ENCODE measurements at regions not wholly inside any gene's neighbourhood (a gene's known extent, or its start where the extent isn't known, plus 50 kb on each side); places are given as distances from the start of the nearest gene placed in this dataset.
"Not testable (repeated sequence)": the region's sequence is repeated elsewhere in the genome, so short reads cannot be mapped to it uniquely, and the experiment has no call there.

DNA sequence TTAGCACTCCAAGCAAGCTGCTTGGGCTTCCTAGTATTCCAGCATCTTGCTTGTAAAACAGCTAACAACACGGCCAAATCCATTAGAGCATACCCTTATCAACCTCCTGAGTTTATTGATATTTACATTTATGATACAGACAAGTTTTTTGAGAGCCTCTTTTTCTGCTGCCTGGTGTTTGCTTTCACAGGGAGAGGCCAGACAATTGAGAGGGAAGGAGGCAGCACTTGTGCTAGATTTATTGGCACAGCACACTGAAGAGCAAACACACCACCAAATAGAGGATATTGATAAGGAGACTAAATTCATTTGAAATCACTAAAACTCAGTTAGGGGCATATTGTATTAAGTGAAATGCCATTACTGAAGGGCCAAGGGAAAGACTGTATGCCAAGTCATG, 1142.3 kb upstream of the FANCL start:
- DNase-seq, result no peak

DNA sequence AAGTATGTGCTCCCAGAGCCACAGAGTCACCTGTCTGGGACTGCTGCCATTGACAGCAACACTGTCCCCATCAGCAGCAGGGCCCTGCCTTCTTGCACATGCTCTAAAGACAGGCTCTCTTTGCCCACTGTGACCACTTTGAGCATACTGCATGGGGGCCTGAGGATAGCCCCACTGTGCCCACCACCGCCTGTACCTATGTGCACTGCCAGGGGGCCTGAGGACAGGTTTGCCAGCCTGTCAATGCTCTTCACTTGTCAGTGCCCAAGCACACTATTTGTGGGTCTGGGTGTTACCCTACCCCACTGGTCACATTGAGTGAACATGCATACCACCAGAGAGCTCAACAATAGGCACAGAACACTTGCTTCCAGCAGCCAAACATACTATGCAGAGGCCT, 1137.0 kb upstream of the FANCL start:
- no peak for DNase-seq

GRCh38 chr2:59366288-59366687, 1125.2 kb upstream of the FANCL start:
- no peak for DNase-seq

DNA sequence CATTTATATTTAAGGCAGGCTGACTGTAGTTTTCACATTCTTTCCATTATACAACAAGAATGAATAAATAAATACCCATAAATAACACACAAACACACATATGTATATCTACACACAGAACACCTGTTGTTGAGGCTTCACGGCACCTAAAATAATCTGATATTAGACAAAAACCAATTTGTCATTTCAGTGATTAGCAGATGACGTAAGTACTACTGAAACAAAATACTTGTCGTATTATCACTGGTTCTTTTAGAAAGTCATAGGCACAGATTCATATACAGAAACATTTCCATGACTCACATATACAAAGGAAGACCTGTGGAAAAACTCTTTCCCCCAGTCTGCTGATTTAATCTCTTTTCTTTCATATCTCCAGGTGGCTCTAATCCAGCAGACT, 1113.4 kb upstream of the FANCL start:
- DNase-seq, result no peak

DNA sequence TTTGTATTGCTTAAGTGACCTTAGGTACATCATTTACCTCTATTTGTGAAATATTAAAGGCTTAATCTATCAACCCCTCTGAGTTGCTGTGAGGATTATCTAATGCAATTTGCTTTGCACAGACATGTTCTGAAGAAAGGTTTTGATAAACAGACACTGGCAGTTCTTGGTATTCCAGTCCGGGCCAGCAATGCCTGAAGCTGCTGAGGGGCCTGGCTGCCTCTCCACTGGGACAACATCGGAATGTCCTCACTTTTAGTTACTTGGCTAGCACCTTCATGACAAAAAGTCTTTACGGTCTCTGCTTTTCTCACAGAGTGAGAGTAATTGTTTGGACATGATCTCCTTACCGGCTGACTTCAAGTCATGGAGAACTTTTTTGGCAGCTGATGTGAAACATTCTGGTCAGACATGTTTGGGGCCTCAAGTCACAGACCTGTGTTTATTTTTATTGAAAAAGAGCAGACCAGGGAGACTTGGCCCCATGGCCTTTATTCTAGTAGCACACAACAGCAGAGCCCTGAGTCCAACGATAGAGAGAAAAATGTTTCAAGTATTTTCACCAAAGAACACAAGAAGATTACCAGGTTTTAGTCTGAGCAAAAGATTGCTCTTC, 1112.3 kb upstream of the FANCL start:
- no peak for DNase-seq

- no peak for DNase-seq
Measured at GRCh38 chr2:59342166-59342565, 1101.0 kb upstream of the FANCL start.

DNA sequence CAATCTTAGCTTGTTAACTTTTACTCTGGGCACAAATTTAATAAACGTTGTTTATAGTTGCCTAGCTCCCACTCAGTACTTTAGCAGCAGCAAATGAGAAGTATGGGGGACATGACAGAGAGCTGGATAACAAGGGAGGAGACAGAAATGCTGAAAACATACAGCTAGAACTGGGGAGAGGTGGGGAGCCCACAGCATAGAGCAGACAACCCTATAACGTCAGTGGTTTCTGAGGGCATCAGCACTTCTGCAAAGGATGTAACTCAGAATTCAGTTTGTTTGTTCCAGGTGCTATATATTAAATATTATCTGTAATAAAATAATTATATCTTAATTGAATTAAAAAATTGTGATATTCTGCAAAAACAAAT, 1098.7 kb upstream of the FANCL start:
- DNase-seq, result no peak

GRCh38 chr2:59339121-59339836, 1098.2 kb upstream of the FANCL start:
- no peak for DNase-seq

- DNase-seq, result no peak
Measured at GRCh38 chr2:59333007-59333406, 1091.9 kb upstream of the FANCL start.

- not testable (repeated sequence) for DNase-seq
Measured at GRCh38 chr2:59326581-59327365, 1085.6 kb upstream of the FANCL start.

DNA sequence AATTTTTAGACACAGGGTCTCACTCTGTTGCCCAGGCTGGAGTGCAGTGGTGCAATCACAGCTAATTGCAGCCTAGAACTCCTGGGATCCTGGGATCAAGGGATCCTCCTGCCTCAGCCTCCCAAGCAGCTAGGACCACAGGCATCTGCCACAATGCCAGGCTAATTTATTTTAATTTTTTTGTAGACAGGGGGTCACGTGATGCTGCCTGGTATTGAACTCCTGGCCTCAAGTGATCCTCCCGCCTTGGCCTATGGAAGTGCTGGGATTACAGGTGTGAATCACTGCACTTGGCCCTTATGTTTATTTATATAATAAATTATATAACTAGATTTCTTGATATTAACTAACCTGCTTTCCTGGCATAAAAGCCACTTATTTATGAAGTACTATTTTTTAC, 1081.7 kb upstream of the FANCL start:
- no peak for DNase-seq

- no peak for DNase-seq
Measured at GRCh38 chr2:59322005-59322404, 1080.9 kb upstream of the FANCL start.

- DNase-seq, result no peak
Measured at GRCh38 chr2:59314031-59314766, 1073.1 kb upstream of the FANCL start.

- no peak for DNase-seq
Measured at GRCh38 chr2:59312967-59313940, 1072.1 kb upstream of the FANCL start.

GRCh38 chr2:59312029-59312428, 1070.9 kb upstream of the FANCL start:
- no peak for DNase-seq

DNA sequence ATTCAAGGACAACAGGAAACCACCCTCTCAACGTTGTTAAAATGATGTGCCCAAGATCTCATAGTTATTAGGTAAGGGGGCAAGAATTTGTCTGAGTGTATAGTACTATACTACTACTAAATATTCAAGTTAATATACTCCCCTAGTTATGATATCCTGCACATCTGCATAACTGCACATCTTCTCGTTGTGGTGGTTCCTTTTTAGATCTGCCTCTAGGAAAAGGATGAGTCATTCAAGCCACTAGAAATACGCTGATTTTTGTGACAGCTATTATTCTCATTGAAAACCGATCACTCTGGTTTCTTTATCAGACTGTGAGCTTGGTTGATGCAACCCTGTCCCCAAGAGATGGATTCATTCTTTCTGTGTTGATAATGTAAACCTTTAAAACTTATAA, 1067.0 kb upstream of the FANCL start:
- DNase-seq, result no peak

DNA sequence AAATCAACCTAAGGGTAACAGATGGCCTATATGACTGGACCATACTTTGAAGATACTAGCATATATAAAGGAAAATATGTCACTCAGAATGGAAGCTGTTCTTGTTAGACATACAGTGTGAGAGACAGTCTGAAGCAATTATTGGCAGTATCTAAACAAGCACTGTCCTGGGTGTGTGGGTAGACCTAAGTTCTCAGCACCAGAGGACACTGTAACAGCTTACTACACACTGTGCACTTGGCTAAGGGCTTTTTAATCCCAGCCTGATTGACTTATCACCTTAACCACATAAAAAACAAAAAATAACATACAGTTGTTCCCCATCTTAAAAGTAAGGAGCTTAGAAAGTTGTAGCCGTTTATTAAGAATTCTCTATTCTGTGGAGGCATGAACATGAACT, 1066.1 kb upstream of the FANCL start:
- DNase-seq, result no peak

DNA sequence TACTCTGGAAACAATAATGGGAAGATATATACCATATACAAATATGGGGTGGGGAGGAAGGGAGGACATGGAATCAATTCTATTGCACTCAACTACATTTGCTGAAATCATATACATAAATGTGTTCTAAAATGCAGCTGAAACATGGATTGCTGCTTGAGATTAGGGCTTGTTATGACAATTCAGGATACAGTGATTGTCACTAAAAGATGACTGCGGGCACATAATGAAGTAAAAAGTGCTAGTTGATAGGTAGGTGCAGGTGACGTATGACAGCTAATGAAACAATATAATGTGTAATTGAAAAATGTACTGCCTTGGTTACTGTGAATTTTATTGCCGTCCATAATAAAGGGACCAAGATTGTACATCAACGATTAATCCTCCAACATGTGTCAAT, 1062.1 kb upstream of the FANCL start:
- no peak for DNase-seq

- DNase-seq, result no peak
Measured at GRCh38 chr2:59302683-59303082, 1061.6 kb upstream of the FANCL start.

- DNase-seq, result peak; percentile 85
Measured at GRCh38 chr2:59301466-59302402, 1060.6 kb upstream of the FANCL start.

DNA sequence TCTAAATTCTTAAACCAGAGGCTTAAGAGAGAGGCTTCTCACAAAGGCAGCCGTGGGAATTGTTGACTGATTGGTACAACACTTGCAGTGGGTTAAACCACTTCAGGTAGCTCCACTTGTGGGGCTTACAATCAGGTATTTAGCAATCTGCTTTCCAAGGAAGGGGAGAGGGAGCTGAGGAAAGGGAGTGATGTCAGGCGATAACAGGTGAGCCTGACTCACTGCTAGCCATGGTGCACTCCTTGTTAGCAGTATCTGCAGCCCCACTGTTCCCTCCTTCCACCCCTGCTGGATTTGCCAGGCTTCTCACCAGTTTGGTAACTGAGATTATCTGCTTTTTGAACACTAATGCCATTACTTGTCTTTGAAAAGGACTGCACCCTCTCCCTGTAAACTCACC, 1056.7 kb upstream of the FANCL start:
- no peak for DNase-seq
